HCT116 (cell line): ENCODE measurements at regions not wholly inside any gene's neighbourhood (a gene's known extent, or its start where the extent isn't known, plus 50 kb on each side); places are given as distances from the start of the nearest gene placed in this dataset.

Experiments used
- ATAC-seq: fragments of 200-7000 bp; cut with Tn5 transposase; 2 replicates; pipeline ENCODE4 v1.9.1; 2020; ENCODE audit warnings: mild to moderate bottlenecking, moderate library complexity
- BruUV-seq: library from RNA; stranded (reverse); fragments of 400-500 nt; replicated peaks from 2 replicates; lab custom pipeline; 2021; lab: Mats Ljungman, UMichigan
- CTCF ChIA-PET: fragments of 300-600 bp; sonication (Branson Sonifier 250); formaldehyde crosslinking; loops from one replicate; lab custom pipeline; 2021; ENCODE audit warnings: antibody characterized with exemption; lab: Charles Lee
- POLR2A ChIA-PET: fragments of 300-600, 350-600 bp; sonication (Branson Sonifier 250); formaldehyde crosslinking; loops from one replicate; lab custom pipeline; 2021; ENCODE audit warnings: antibody characterized with exemption; lab: Charles Lee
- RAD21 ChIA-PET, 2 experiments: fragments of 300-600 bp; sonication (Branson Sonifier 250); formaldehyde crosslinking; loops; one replicate each; lab custom pipeline; 2023; ENCODE audit warnings: low total read pairs in 2 of 2; ENCODE audit not compliant: uncharacterized antibody in 2 of 2, unreplicated experiment in 2 of 2, low non-redundant PET in 1 of 2; lab: Charles Lee
- DNase-seq: peaks from one replicate; pipeline ENCODE4 v3.0.0-alpha.2; 2010; ENCODE audit warnings: low read depth, low spot score
- H2AFZ ChIP-seq: fragments of 200-600 bp; shearing (Covaris generic), sonication (generic); 2 replicates; pipeline ENCODE4 v1.6.1; 2017; ENCODE audit warnings: low read depth, mixed run types, mixed read lengths, antibody characterized with exemption, low read length; ENCODE audit not compliant: poor library complexity, severe bottlenecking
- H3K27ac ChIP-seq: 2 replicates; pipeline ENCODE4 v1.5.1; 2012; ENCODE audit warnings: low read depth, low read length
- H3K27me3 ChIP-seq: fragments of 200-600 bp; sonication (generic); 2 replicates; pipeline ENCODE4 v1.6.1; 2016; ENCODE audit warnings: mixed run types, low read length, mixed read lengths; ENCODE audit not compliant: insufficient read depth
- H3K36me3 ChIP-seq, 2 experiments: fragments of 200-500 bp in 1 of 2; fragments of 200-600 bp in 1 of 2; sonication (Bioruptor generic) in 1 of 2; sonication (generic) in 1 of 2; 2 replicates each; pipeline versions ENCODE4 v1.5.1 to v1.6.1; 2014 to 2016; ENCODE audit warnings: low read length in 2 of 2, inconsistent platforms in 1 of 2, mixed read lengths in 1 of 2, mixed run types in 1 of 2; ENCODE audit not compliant: insufficient read depth in 2 of 2, control insufficient read depth in 1 of 2
- H3K4me1 ChIP-seq, 2 experiments: fragments of 200-600 bp in 1 of 2; sonication (generic) in 1 of 2; 2 replicates each; pipeline versions ENCODE4 v1.5.1 to v1.6.1; 2012 to 2017; ENCODE audit warnings: low read length in 2 of 2, inconsistent platforms in 1 of 2, mild to moderate bottlenecking in 1 of 2, mixed read lengths in 1 of 2, mixed run types in 1 of 2, moderate library complexity in 1 of 2; ENCODE audit not compliant: insufficient read depth in 2 of 2, control insufficient read depth in 1 of 2
- H3K4me2 ChIP-seq: fragments of 200-600 bp; sonication (generic); 2 replicates; pipeline ENCODE4 v1.6.1; 2017; ENCODE audit warnings: mixed run types, low read length, mixed read lengths
- H3K4me3 ChIP-seq, 2 experiments: fragments of 200-600 bp in 1 of 2; sonication (generic) in 1 of 2; replicated peaks in 1 of 2; 2 replicates each; pipeline ENCODE4 v1.5.1; 2011 to 2016; ENCODE audit warnings: low read length in 2 of 2, control low read depth in 1 of 2, low read depth in 1 of 2, mild to moderate bottlenecking in 1 of 2, mixed read lengths in 1 of 2, mixed run types in 1 of 2
- H3K79me2 ChIP-seq: fragments of 200-600 bp; sonication (generic); 2 replicates; pipeline ENCODE4 v1.6.1; 2017; ENCODE audit warnings: mild to moderate bottlenecking, mixed run types, low read length, moderate library complexity, mixed read lengths; ENCODE audit not compliant: insufficient read depth
- H3K9ac ChIP-seq: fragments of 200-600 bp; sonication (generic); 2 replicates; pipeline ENCODE4 v1.6.1; 2016; ENCODE audit warnings: low read length, mixed read lengths
- H3K9me2 ChIP-seq: fragments of 200-600 bp; sonication (generic), shearing (Covaris generic); 2 replicates; pipeline ENCODE4 v1.6.1; 2017; ENCODE audit warnings: mixed run types, mild to moderate bottlenecking, moderate library complexity; ENCODE audit not compliant: insufficient read depth
- H3K9me3 ChIP-seq, 2 experiments: fragments of 200-500 bp in 1 of 2; fragments of 200-600 bp in 1 of 2; sonication (Bioruptor generic) in 1 of 2; sonication (generic) in 1 of 2; 2 replicates each; pipeline ENCODE4 v1.6.1; 2014 to 2017; ENCODE audit warnings: low read length in 2 of 2, mixed read lengths in 2 of 2, inconsistent platforms in 1 of 2, low read depth in 1 of 2, mild to moderate bottlenecking in 1 of 2, mixed run types in 1 of 2, moderate library complexity in 1 of 2; ENCODE audit not compliant: control insufficient read depth in 1 of 2, insufficient read depth in 1 of 2
- H4K20me1 ChIP-seq: fragments of 200-600 bp; sonication (generic), shearing (Covaris generic); 2 replicates; pipeline ENCODE4 v1.6.1; 2017; ENCODE audit warnings: mixed run types, mild to moderate bottlenecking, moderate library complexity; ENCODE audit not compliant: insufficient read depth
- CTCF ChIP-seq, 3 experiments: fragments of 200-600 bp in 1 of 3; sonication (generic) in 1 of 3; IDR thresholded peaks in 2 of 3; conservative IDR thresholded peaks in 1 of 3; 2 replicates each; pipeline ENCODE4 v1.5.1; 2012 to 2017; ENCODE audit warnings: low read depth in 2 of 3, low read length in 2 of 3, antibody characterized with exemption in 1 of 3, borderline replicate concordance in 1 of 3, control low read depth in 1 of 3, mild to moderate bottlenecking in 1 of 3, mixed read lengths in 1 of 3, mixed run types in 1 of 3, moderate library complexity in 1 of 3; ENCODE audit not compliant: insufficient read depth in 1 of 3
- TCF7L2 ChIP-seq: IDR thresholded peaks from 2 replicates; pipeline ENCODE4 v1.7.0; 2011; ENCODE audit warnings: borderline replicate concordance, inconsistent platforms; ENCODE audit not compliant: insufficient read depth, insufficient read length; ENCODE audit errors: extremely low read depth
- ZFX ChIP-seq: fragments of 450-650 bp; IDR thresholded peaks from 2 replicates; pipeline ENCODE4 v1.6.1; 2017
- intact Hi-C: fragments of 100-400 bp; cut with micrococcal nuclease; formaldehyde crosslinking; loops from 2 replicates; pipeline ENCODE4 v1.10.0; 2022

GRCh38 chr3:193053046-193053435 lies 135.4 kb upstream of the MB21D2 start:
- no peak overlapping the region for H3K4me3 ChIP-seq

GRCh38 chr3:193055352-193055751 lies 137.7 kb upstream of the MB21D2 start:
- POLR2A ChIA-PET = no interaction called here
- Histone ChIP-seq H3K4me3 (no peak overlapping the region), H2AFZ (no peak overlapping the region), H3K79me2 (no peaks in the 10 kb centered on the region), H3K27ac (no peak overlapping the region), H3K36me3 (no peaks in the 10 kb centered on the region), H3K9me3 (no peaks in the 10 kb centered on the region), H3K27me3 (peaks cover 59% of the 10 kb centered on the region), H3K9ac (no peak overlapping the region), H3K9me2 (no peaks in the 10 kb centered on the region), H3K4me1 (no peaks in the 10 kb centered on the region), H4K20me1 (no peaks in the 10 kb centered on the region), H3K4me2 (no peak overlapping the region)
- RAD21 ChIA-PET = no interaction called here
- TF ChIP-seq CTCF (IDR thresholded peaks at IDR 0.05 in 2 of 3, conservative IDR thresholded peaks at IDR 0.05 in 1 of 3; ENCODE audit: borderline replicate concordance in 1 of 3, insufficient read depth in 1 of 3, low read depth in 2 of 3, low read length in 2 of 3) (no peak), ZFX (no peak)
- DNase-seq = no peak
- no TSS peak for BruUV-seq
- intact Hi-C loops = no loop called here
- ATAC-seq = no peak
- CTCF ChIA-PET = interaction anchor here (1.2 kb wide), 1 partner anchor 241 kb away, joined by 3 read pairs; no protein-coding TSS in a partner anchor

More at GRCh38 chr3:193053046-193053435, 135.4 kb upstream of the MB21D2 start:
- H3K9ac ChIP-seq = no peak overlapping the region
- intact Hi-C loops = no loop called here
- H3K36me3 ChIP-seq = no peaks in the 10 kb centered on the region
- ChIA-PET POLR2A (no interaction called here), CTCF (no interaction called here), RAD21 (no interaction called here)
- H3K4me1 ChIP-seq = no peaks in the 10 kb centered on the region
- no peaks in the 10 kb centered on the region for H4K20me1 ChIP-seq
- no peaks in the 10 kb centered on the region for H3K79me2 ChIP-seq
- H2AFZ ChIP-seq = no peak overlapping the region
- H3K4me2 ChIP-seq = no peak overlapping the region
- no peaks in the 10 kb centered on the region for H3K9me3 ChIP-seq
- BruUV-seq = no TSS peak
- no peak for ATAC-seq
- TF ChIP-seq CTCF (IDR thresholded peaks at IDR 0.05 in 2 of 3, conservative IDR thresholded peaks at IDR 0.05 in 1 of 3; ENCODE audit: borderline replicate concordance in 1 of 3, insufficient read depth in 1 of 3, low read depth in 2 of 3, low read length in 2 of 3) (no peak), TCF7L2 (no peak)
- no peaks in the 10 kb centered on the region for H3K9me2 ChIP-seq
- H3K27me3 ChIP-seq = peaks cover 56% of the 10 kb centered on the region
- no peak overlapping the region for H3K27ac ChIP-seq
- no peak for DNase-seq
